Inferior parietal cortex (tissue), 1 donor: ENCODE measurements at regions not wholly inside any gene's neighbourhood (a gene's known extent, or its start where the extent isn't known, plus 50 kb on each side); places are given as distances from the start of the nearest gene placed in this dataset.
A peak's percentile ranks its signal among the peaks of the same experiment; 100 is the strongest.
"Not testable (repeated sequence)": the region's sequence is repeated elsewhere in the genome, so short reads cannot be mapped to it uniquely, and the experiment has no call there.

Experiments
- DNase-seq: peaks from one replicate; pipeline ENCODE4 v3.0.0-alpha.2; 2016; ENCODE audit errors: extremely low spot score

GRCh38 chr4:151519728-151520415, 110.9 kb downstream of the FHIP1A start:
- no peak for DNase-seq

GRCh38 chr4:151522866-151523519, 114.0 kb downstream of the FHIP1A start:
- no peak for DNase-seq

GRCh38 chr4:151524610-151525009, 115.6 kb downstream of the FHIP1A start:
- no peak for DNase-seq

- DNase-seq = not testable (repeated sequence)
Measured at GRCh38 chr4:151526489-151526888, 117.5 kb downstream of the FHIP1A start.

GRCh38 chr4:151527699-151528098, 118.7 kb downstream of the FHIP1A start:
- no peak for DNase-seq

- no peak for DNase-seq
Measured at GRCh38 chr4:151529187-151529586, 120.2 kb downstream of the FHIP1A start.

GRCh38 chr4:151530230-151530629, 121.3 kb downstream of the FHIP1A start:
- no peak for DNase-seq

GRCh38 chr4:151530783-151531182, 121.8 kb downstream of the FHIP1A start:
- no peak for DNase-seq

- no peak for DNase-seq
Measured at GRCh38 chr4:151532001-151532708, 123.2 kb downstream of the FHIP1A start.

GRCh38 chr4:151534195-151534594, 125.2 kb downstream of the FHIP1A start:
- DNase-seq = no peak

- no peak for DNase-seq
Measured at GRCh38 chr4:151535366-151535765, 126.4 kb downstream of the FHIP1A start.

- DNase-seq = peak; percentile 66
Measured at GRCh38 chr4:151537687-151538086, 128.7 kb downstream of the FHIP1A start.

- no peak for DNase-seq
Measured at GRCh38 chr4:151538963-151539362, 130.0 kb downstream of the FHIP1A start.

GRCh38 chr4:151540728-151541388, 131.9 kb downstream of the FHIP1A start:
- DNase-seq = no peak

GRCh38 chr4:151541389-151542071, 132.6 kb downstream of the FHIP1A start:
- DNase-seq = no peak

- no peak for DNase-seq
Measured at GRCh38 chr4:151548708-151549107, 139.7 kb downstream of the FHIP1A start.

- not testable (repeated sequence) for DNase-seq
Measured at GRCh38 chr4:151549378-151549777, 140.4 kb downstream of the FHIP1A start.

GRCh38 chr4:151553874-151554273, 144.9 kb downstream of the FHIP1A start:
- no peak for DNase-seq

GRCh38 chr4:151555151-151555945, 146.4 kb downstream of the FHIP1A start:
- no peak for DNase-seq

GRCh38 chr4:151558496-151559113, 149.6 kb downstream of the FHIP1A start:
- no peak for DNase-seq
